Endothelial cell of umbilical vein (primary cell): ENCODE measurements at regions not wholly inside any gene's neighbourhood (a gene's known extent, or its start where the extent isn't known, plus 50 kb on each side); places are given as distances from the start of the nearest gene placed in this dataset.
"Not testable (repeated sequence)": the region's sequence is repeated elsewhere in the genome, so short reads cannot be mapped to it uniquely, and the experiment has no call there.

Experiments used
- BruUV-seq: library from RNA; stranded (reverse); fragments of 400-500 nt; replicated peaks from 2 replicates; lab custom pipeline; 2021; lab: Mats Ljungman, UMichigan
- CTCF ChIA-PET: fragments of 300-600, 350-600 bp; sonication (Branson Sonifier 250); formaldehyde crosslinking; loops from one replicate; lab custom pipeline; 2021; ENCODE audit warnings: antibody characterized with exemption, inconsistent platforms; lab: Charles Lee
- POLR2A ChIA-PET: fragments of 300-600, 350-600 bp; sonication (Branson Sonifier 250); formaldehyde crosslinking; loops from one replicate; lab custom pipeline; 2021; ENCODE audit warnings: antibody characterized with exemption, inconsistent platforms; lab: Charles Lee
- DNase-seq: peaks from one replicate; pipeline ENCODE4 v3.0.0-alpha.2; 2011; ENCODE audit warnings: low read depth, low spot score
- FAIRE-seq: peaks from 2 replicates; lab custom pipeline; 2011; peaks lifted over from hg19 to GRCh38; lab: Jason Lieb, UNC
- H2AFZ ChIP-seq: 2 replicates; pipeline ENCODE4 v1.6.0; 2012; ENCODE audit warnings: low read depth, low read length, control low read depth, inconsistent platforms
- H3K27ac ChIP-seq: 2 replicates; pipeline ENCODE4 v1.5.1; 2011; ENCODE audit warnings: low read depth, mild to moderate bottlenecking, control low read depth, low read length, moderate library complexity; ENCODE audit not compliant: insufficient read depth
- H3K27me3 ChIP-seq, 2 experiments: 2 replicates each; pipeline versions ENCODE4 v1.6.0 to v1.6.1; 2011; ENCODE audit warnings: low read length in 2 of 2, mixed read lengths in 1 of 2; ENCODE audit not compliant: control insufficient read depth in 2 of 2, insufficient read depth in 2 of 2
- H3K36me3 ChIP-seq, 2 experiments: 2 replicates in 1 of 2; 3 replicates in 1 of 2; pipeline ENCODE4 v1.5.1; 2011; ENCODE audit warnings: low read length in 2 of 2, mild to moderate bottlenecking in 1 of 2, moderate library complexity in 1 of 2; ENCODE audit not compliant: control insufficient read depth in 2 of 2, insufficient read depth in 2 of 2; ENCODE audit errors: extremely low read depth in 1 of 2
- H3K4me1 ChIP-seq: 3 replicates; pipeline ENCODE4 v1.5.1; 2011; ENCODE audit warnings: mild to moderate bottlenecking, low read length; ENCODE audit not compliant: control insufficient read depth, insufficient read depth; ENCODE audit errors: extremely low read depth
- H3K4me2 ChIP-seq: 2 replicates; pipeline ENCODE4 v1.6.1; 2011; ENCODE audit warnings: low read length, control low read depth, mixed read lengths; ENCODE audit not compliant: insufficient read depth
- H3K4me3 ChIP-seq, 3 experiments: fragments of 200-600 bp in 1 of 3; sonication (generic), shearing (Covaris generic) in 1 of 3; replicated peaks in 1 of 3; 2 replicates each; pipeline ENCODE4 v1.5.1; 2011 to 2016; ENCODE audit warnings: control low read depth in 3 of 3, low read length in 3 of 3, mild to moderate bottlenecking in 2 of 3, inconsistent platforms in 1 of 3, low read depth in 1 of 3, moderate library complexity in 1 of 3; ENCODE audit not compliant: insufficient read depth in 1 of 3
- H3K79me2 ChIP-seq: 2 replicates; pipeline ENCODE4 v1.6.0; 2012; ENCODE audit warnings: low read length, inconsistent platforms; ENCODE audit not compliant: control insufficient read depth, insufficient read depth
- H3K9ac ChIP-seq: replicated peaks from 2 replicates; pipeline ENCODE3; 2011; ENCODE audit warnings: low read length, control low read depth; ENCODE audit not compliant: insufficient read depth; ENCODE audit errors: extremely low read depth
- H3K9me1 ChIP-seq: replicated peaks from 3 replicates; pipeline ENCODE4 v1.6.0; 2011; ENCODE audit warnings: mild to moderate bottlenecking, low read length; ENCODE audit not compliant: control insufficient read depth, insufficient read depth; ENCODE audit errors: extremely low read depth
- H3K9me3 ChIP-seq: replicated peaks from 2 replicates; pipeline ENCODE4 v1.5.1; 2012; ENCODE audit warnings: low read length, inconsistent platforms; ENCODE audit not compliant: control insufficient read depth, insufficient read depth
- H4K20me1 ChIP-seq: replicated peaks from 2 replicates; pipeline ENCODE3; 2011; ENCODE audit warnings: mild to moderate bottlenecking, low read length; ENCODE audit not compliant: control insufficient read depth, insufficient read depth; ENCODE audit errors: extremely low read depth
- EZH2 ChIP-seq: IDR thresholded peaks from 2 replicates; pipeline ENCODE4 v1.6.1; 2012; ENCODE audit warnings: borderline replicate concordance, low read depth, mild to moderate bottlenecking, moderate library complexity, low read length, inconsistent platforms; ENCODE audit not compliant: severe bottlenecking
- FOS ChIP-seq: IDR thresholded peaks from 2 replicates; pipeline ENCODE4 v1.6.1; 2011; ENCODE audit warnings: mild to moderate bottlenecking, low read length, moderate library complexity, borderline replicate concordance; ENCODE audit not compliant: insufficient read depth
- GATA2 ChIP-seq: IDR thresholded peaks from 2 replicates; pipeline ENCODE4 v1.7.0; 2011; ENCODE audit warnings: low read depth, mild to moderate bottlenecking, moderate library complexity, mixed read lengths, low read length; ENCODE audit not compliant: insufficient read length, insufficient read depth
- JUN ChIP-seq: IDR thresholded peaks from 2 replicates; pipeline ENCODE4 v1.6.1; 2011; ENCODE audit warnings: borderline replicate concordance, low read depth; ENCODE audit not compliant: insufficient read length, insufficient read depth
- MYC ChIP-seq: IDR thresholded peaks from one replicate; pipeline ENCODE4 v1.6.1; 2011; ENCODE audit warnings: mild to moderate bottlenecking, low read depth, low read length
- POLR2A ChIP-seq: IDR thresholded peaks from 2 replicates; pipeline ENCODE4 v1.6.1; 2012; ENCODE audit warnings: low read depth, mild to moderate bottlenecking, control low read depth, low read length
- POLR2AphosphoS5 ChIP-seq: IDR thresholded peaks from 2 replicates; pipeline ENCODE4 v1.6.1; 2012; ENCODE audit warnings: low read depth, mild to moderate bottlenecking, control low read depth, low read length, moderate library complexity; ENCODE audit not compliant: insufficient read depth
- dilution Hi-C: fragments of 300-500 bp; cut with MboI; formaldehyde crosslinking; loops from one replicate; pipeline ENCODE4 v1.15.0; 2019; ENCODE audit warnings: low sequenced_read_pairs; ENCODE audit not compliant: extremely low pct_ligation_motif_present
- intact Hi-C: fragments of 100-400 bp; cut with micrococcal nuclease; formaldehyde crosslinking; loops from one replicate; pipeline ENCODE4 v1.10.0; 2022
- TF ChIP-seq, protein P1 (sequence below), 2 donors: IDR thresholded peaks; 1 replicate in 1 of 2; 2 replicates in 1 of 2; pipeline ENCODE4 v1.5.1; 2011; ENCODE audit warnings: low read length in 2 of 2, mild to moderate bottlenecking in 2 of 2, moderate library complexity in 2 of 2, control low read depth in 1 of 2, inconsistent platforms in 1 of 2, low read depth in 1 of 2; ENCODE audit not compliant: insufficient read depth in 1 of 2; ENCODE audit errors: extremely low read depth in 1 of 2
- TF ChIP-seq, protein P2 (sequence below): IDR thresholded peaks from 2 replicates; pipeline ENCODE4 v1.6.1; 2011; ENCODE audit not compliant: insufficient read depth, insufficient read length

- H4K20me1 ChIP-seq, H3K79me2 ChIP-seq, H3K36me3 ChIP-seq, H3K9me3 ChIP-seq, H3K9me1 ChIP-seq, DNase-seq, H3K27ac ChIP-seq, H3K4me3 ChIP-seq, intact Hi-C loops, H3K4me2 ChIP-seq, BruUV-seq, H3K27me3 ChIP-seq, CTCF ChIA-PET, dilution Hi-C loops, H3K4me1 ChIP-seq, H3K9ac ChIP-seq, FAIRE-seq, H2AFZ ChIP-seq, POLR2A ChIA-PET: not testable (repeated sequence)
Observed at GRCh38 chr1:70747123-70747522, 300.5 kb downstream of the PTGER3 start.

DNA sequence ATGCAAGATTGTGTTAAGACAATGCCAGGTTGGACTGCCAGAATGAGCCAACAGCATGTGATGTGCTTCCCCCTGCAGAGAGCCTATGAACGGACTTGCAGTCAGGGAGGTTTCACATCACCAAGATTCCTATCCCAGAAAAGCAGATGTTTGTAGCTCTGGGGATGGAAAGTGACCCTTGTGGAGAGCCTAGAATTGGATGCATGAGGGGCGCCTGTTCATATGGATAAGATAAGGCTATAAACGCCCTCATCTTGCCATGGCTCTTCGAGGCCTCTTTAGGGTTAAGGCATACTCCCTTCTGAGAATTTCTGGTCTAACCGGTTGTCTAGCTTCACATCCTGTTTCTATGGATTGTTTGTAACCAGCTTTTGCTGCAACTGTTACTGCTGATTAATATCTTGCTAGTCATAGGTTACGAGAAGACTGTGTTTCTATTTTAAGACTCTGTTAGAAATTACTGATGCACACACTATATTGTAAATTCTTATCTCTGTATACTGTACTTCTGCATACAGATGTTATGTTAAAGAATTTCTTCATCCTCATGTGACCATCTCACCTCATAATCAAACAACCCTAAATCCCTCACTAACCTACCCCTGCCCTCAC lies 295.8 kb downstream of the PTGER3 start:
- H3K27ac ChIP-seq, H3K9me3 ChIP-seq, H3K36me3 ChIP-seq, H3K4me1 ChIP-seq, H3K27me3 ChIP-seq, DNase-seq, H3K9ac ChIP-seq, BruUV-seq, H4K20me1 ChIP-seq, intact Hi-C loops, dilution Hi-C loops, FAIRE-seq, H3K4me2 ChIP-seq, H3K9me1 ChIP-seq, H3K79me2 ChIP-seq, POLR2A ChIA-PET, CTCF ChIA-PET, H2AFZ ChIP-seq, H3K4me3 ChIP-seq: not testable (repeated sequence)

GRCh38 chr1:70754701-70755100 lies 292.9 kb downstream of the PTGER3 start:
- no TSS peak for BruUV-seq
- no peak for FAIRE-seq
- ChIA-PET POLR2A (no interaction called here), CTCF (no interaction called here)
- H2AFZ ChIP-seq = no peak overlapping the region
- TF ChIP-seq, protein P1, sequence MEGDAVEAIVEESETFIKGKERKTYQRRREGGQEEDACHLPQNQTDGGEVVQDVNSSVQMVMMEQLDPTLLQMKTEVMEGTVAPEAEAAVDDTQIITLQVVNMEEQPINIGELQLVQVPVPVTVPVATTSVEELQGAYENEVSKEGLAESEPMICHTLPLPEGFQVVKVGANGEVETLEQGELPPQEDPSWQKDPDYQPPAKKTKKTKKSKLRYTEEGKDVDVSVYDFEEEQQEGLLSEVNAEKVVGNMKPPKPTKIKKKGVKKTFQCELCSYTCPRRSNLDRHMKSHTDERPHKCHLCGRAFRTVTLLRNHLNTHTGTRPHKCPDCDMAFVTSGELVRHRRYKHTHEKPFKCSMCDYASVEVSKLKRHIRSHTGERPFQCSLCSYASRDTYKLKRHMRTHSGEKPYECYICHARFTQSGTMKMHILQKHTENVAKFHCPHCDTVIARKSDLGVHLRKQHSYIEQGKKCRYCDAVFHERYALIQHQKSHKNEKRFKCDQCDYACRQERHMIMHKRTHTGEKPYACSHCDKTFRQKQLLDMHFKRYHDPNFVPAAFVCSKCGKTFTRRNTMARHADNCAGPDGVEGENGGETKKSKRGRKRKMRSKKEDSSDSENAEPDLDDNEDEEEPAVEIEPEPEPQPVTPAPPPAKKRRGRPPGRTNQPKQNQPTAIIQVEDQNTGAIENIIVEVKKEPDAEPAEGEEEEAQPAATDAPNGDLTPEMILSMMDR (IDR thresholded peaks at IDR 0.05; ENCODE audit: extremely low read depth in 1 of 2, insufficient read depth in 1 of 2, low read depth in 1 of 2, low read length in 2 of 2) = no peak
- no peak for TF ChIP-seq FOS
- no peak for TF ChIP-seq EZH2
- no peak for TF ChIP-seq MYC
- TF ChIP-seq, protein P2, sequence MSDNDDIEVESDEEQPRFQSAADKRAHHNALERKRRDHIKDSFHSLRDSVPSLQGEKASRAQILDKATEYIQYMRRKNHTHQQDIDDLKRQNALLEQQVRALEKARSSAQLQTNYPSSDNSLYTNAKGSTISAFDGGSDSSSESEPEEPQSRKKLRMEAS = no peak
- no peak for TF ChIP-seq GATA2
- TF ChIP-seq POLR2A = no peak
- TF ChIP-seq POLR2AphosphoS5 = no peak
- TF ChIP-seq JUN = no peak
- dilution Hi-C loops = no loop called here
- no peaks in the 10 kb centered on the region for H3K27me3 ChIP-seq
- H3K27ac ChIP-seq = no peak overlapping the region
- H3K79me2 ChIP-seq = no peaks in the 10 kb centered on the region
- H3K36me3 ChIP-seq = no peaks in the 10 kb centered on the region
- H3K4me2 ChIP-seq = no peak overlapping the region
- H3K9ac ChIP-seq = no peak overlapping the region
- H3K4me1 ChIP-seq = no peaks in the 10 kb centered on the region
- peaks cover 2% of the 10 kb centered on the region for H3K9me3 ChIP-seq
- H4K20me1 ChIP-seq = no peaks in the 10 kb centered on the region
- H3K4me3 ChIP-seq = no peak overlapping the region
- intact Hi-C loops = no loop called here
- no peak for DNase-seq
- no peaks in the 10 kb centered on the region for H3K9me1 ChIP-seq
